Omental fat pad (tissue), 3 donors: ENCODE measurements at regions not wholly inside any gene's neighbourhood (a gene's known extent, or its start where the extent isn't known, plus 50 kb on each side); places are given as distances from the start of the nearest gene placed in this dataset.

Experiments
- ATAC-seq: fragments of 150-250 bp; one replicate; pipeline ENCODE4 v1.9.1; 2016; ENCODE audit warnings: mild to moderate bottlenecking, moderate library complexity; ENCODE audit not compliant: low FRiP score
- DNase-seq: peaks from one replicate; pipeline ENCODE4 v3.0.0-alpha.2; 2019; ENCODE audit warnings: low spot score
- TF ChIP-seq, protein P1 (sequence below), 3 donors: fragments of 450-650 bp; IDR thresholded peaks; one replicate each; pipeline ENCODE4 v1.5.1; 2016 to 2017; ENCODE audit warnings: antibody characterized with exemption in 3 of 3, mild to moderate bottlenecking in 3 of 3, moderate library complexity in 2 of 3

- ATAC-seq (no peak), DNase-seq (no peak)
- TF ChIP-seq, protein P1, sequence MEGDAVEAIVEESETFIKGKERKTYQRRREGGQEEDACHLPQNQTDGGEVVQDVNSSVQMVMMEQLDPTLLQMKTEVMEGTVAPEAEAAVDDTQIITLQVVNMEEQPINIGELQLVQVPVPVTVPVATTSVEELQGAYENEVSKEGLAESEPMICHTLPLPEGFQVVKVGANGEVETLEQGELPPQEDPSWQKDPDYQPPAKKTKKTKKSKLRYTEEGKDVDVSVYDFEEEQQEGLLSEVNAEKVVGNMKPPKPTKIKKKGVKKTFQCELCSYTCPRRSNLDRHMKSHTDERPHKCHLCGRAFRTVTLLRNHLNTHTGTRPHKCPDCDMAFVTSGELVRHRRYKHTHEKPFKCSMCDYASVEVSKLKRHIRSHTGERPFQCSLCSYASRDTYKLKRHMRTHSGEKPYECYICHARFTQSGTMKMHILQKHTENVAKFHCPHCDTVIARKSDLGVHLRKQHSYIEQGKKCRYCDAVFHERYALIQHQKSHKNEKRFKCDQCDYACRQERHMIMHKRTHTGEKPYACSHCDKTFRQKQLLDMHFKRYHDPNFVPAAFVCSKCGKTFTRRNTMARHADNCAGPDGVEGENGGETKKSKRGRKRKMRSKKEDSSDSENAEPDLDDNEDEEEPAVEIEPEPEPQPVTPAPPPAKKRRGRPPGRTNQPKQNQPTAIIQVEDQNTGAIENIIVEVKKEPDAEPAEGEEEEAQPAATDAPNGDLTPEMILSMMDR (IDR thresholded peaks at IDR 0.05): no peak
These were observed 442.6 kb downstream of the CMPK2 start for GRCh38 chr2:6423157-6423556.

DNA sequence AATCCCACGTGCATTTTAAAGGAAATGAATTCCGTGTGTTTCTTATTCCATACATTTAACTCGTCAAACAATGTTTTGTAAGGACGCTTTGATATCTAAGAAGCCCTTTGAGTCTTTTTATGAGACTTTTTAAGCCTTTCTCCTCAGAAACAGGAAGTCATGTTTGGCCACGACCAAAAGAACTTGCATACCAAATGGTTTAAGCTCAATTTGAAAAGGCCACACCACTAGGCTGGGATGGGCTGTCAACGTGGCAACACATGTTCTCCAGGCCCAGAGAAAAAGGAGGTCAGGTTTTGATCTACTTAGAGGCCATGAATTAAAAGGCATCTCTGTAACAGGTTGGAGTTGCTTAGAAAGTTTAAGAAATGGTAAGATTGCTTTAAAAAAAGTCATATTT lies 441.8 kb downstream of the CMPK2 start:
- ATAC-seq (no peak), DNase-seq (no peak)
- TF ChIP-seq, protein P1 (IDR thresholded peaks at IDR 0.05): no peak

DNA sequence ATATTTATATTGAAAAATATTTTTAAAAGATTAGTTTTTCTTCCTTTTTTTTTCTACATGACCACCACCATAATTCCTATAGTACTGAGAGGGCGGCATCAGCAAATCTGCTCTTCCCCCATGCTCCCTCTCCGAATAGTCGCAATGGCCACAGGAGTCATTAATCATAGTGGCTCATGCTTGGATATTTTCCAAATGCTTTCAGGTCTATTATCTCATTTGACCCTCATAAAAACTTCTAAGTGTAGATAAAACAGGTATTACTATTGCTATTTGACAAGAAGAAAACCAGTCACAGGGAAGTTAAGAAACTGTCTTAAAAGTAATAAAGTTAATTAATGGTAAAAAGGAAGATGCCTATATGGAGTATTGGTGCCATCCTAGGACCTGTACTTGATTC lies 440.7 kb downstream of the CMPK2 start:
- TF ChIP-seq, protein P1 (IDR thresholded peaks at IDR 0.05): no peak
- DNase-seq: no peak
- ATAC-seq: no peak

- TF ChIP-seq, protein P1 (IDR thresholded peaks at IDR 0.05): no peak
- no peak for DNase-seq
- ATAC-seq: no peak
These were observed 436.3 kb downstream of the CMPK2 start for GRCh38 chr2:6429210-6429986.

GRCh38 chr2:6434438-6434837 lies 431.3 kb downstream of the CMPK2 start:
- TF ChIP-seq, protein P1 (IDR thresholded peaks at IDR 0.05): no peak
- DNase-seq (no peak), ATAC-seq (no peak)

DNA sequence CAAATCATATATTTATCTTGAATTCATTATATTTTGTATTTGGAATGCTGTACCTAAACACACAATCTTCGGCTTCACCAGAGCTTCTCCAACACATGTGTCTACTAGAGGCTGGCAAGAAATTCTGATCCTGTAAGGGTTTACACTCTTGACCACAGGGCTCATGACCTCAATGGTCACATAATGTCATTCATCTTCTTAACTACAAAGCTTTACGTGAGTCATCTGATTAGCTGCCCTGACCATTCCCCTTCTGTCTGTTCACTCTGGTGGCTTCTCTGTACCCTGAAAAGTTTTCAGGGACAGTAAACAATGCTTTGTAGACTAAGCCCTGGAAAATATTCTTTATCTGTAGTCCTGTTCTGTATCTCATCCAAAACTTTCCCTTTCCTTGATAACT lies 423.9 kb downstream of the CMPK2 start:
- TF ChIP-seq, protein P1 (IDR thresholded peaks at IDR 0.05): no peak
- DNase-seq (no peak), ATAC-seq (no peak)
